GM20431 (cell line): ENCODE measurements at regions not wholly inside any gene's neighbourhood (a gene's known extent, or its start where the extent isn't known, plus 50 kb on each side); places are given as distances from the start of the nearest gene placed in this dataset.

Experiments
- in situ Hi-C: fragments of 300-500 bp; cut with MseI, MboI; formaldehyde crosslinking; loops from one replicate; pipeline ENCODE4 v1.15.0; 2020; ENCODE audit warnings: low sequenced_read_pairs; ENCODE audit not compliant: unreplicated experiment

- in situ Hi-C loops: no loop called here
Measured at GRCh38 chr6:137602313-137603197, 108.4 kb upstream of the OLIG3 start.

- in situ Hi-C loops: no loop called here
Measured at GRCh38 chr6:137610702-137611101, 116.5 kb upstream of the OLIG3 start.

GRCh38 chr6:137623293-137623692, 129.1 kb upstream of the OLIG3 start:
- in situ Hi-C loops: no loop called here

GRCh38 chr6:137625100-137625661, 131.0 kb upstream of the OLIG3 start:
- in situ Hi-C loops: loop anchor here (25.0 kb wide), 1 partner anchor 538 kb away; no protein-coding TSS in a partner anchor

GRCh38 chr6:137625808-137626207, 131.6 kb upstream of the OLIG3 start:
- in situ Hi-C loops: loop anchor here (25.0 kb wide), 1 partner anchor 539 kb away; no protein-coding TSS in a partner anchor

GRCh38 chr6:137630666-137631065, 136.5 kb upstream of the OLIG3 start:
- in situ Hi-C loops: loop anchor here (25.0 kb wide), 1 partner anchor 543 kb away; no protein-coding TSS in a partner anchor

GRCh38 chr6:137631323-137631722, 137.1 kb upstream of the OLIG3 start:
- in situ Hi-C loops: loop anchor here (25.0 kb wide), 1 partner anchor 544 kb away; no protein-coding TSS in a partner anchor

- in situ Hi-C loops: loop anchor here (25.0 kb wide), 1 partner anchor 547 kb away; no protein-coding TSS in a partner anchor
Measured at GRCh38 chr6:137634177-137634576, 140.0 kb upstream of the OLIG3 start.

GRCh38 chr6:137637121-137637520, 142.9 kb upstream of the OLIG3 start:
- in situ Hi-C loops: loop anchor here (25.0 kb wide), 1 partner anchor 550 kb away; no protein-coding TSS in a partner anchor

- in situ Hi-C loops: loop anchor here (25.0 kb wide), 1 partner anchor 552 kb away; no protein-coding TSS in a partner anchor
Measured at GRCh38 chr6:137638926-137639706, 144.9 kb upstream of the OLIG3 start.

- in situ Hi-C loops: loop anchor here (25.0 kb wide), 1 partner anchor 553 kb away; no protein-coding TSS in a partner anchor
Measured at GRCh38 chr6:137640086-137640485, 145.9 kb upstream of the OLIG3 start.

- in situ Hi-C loops: loop anchor here (25.0 kb wide), 1 partner anchor 554 kb away; no protein-coding TSS in a partner anchor
Measured at GRCh38 chr6:137641474-137642077, 147.4 kb upstream of the OLIG3 start.

GRCh38 chr6:137643210-137643609, 149.0 kb upstream of the OLIG3 start:
- in situ Hi-C loops: loop anchor here (25.0 kb wide), 1 partner anchor 556 kb away; no protein-coding TSS in a partner anchor

GRCh38 chr6:137643644-137644043, 149.4 kb upstream of the OLIG3 start:
- in situ Hi-C loops: loop anchor here (25.0 kb wide), 1 partner anchor 556 kb away; no protein-coding TSS in a partner anchor

- in situ Hi-C loops: loop anchor here (25.0 kb wide), 1 partner anchor 559 kb away; no protein-coding TSS in a partner anchor
Measured at GRCh38 chr6:137645850-137646249, 151.7 kb upstream of the OLIG3 start.

GRCh38 chr6:137646484-137646883, 152.3 kb upstream of the OLIG3 start:
- in situ Hi-C loops: loop anchor here (25.0 kb wide), 1 partner anchor 559 kb away; no protein-coding TSS in a partner anchor

- in situ Hi-C loops: loop anchor here (25.0 kb wide), 1 partner anchor 561 kb away; no protein-coding TSS in a partner anchor
Measured at GRCh38 chr6:137647762-137648447, 153.7 kb upstream of the OLIG3 start.

GRCh38 chr6:137650720-137651119, 156.5 kb upstream of the OLIG3 start:
- in situ Hi-C loops: no loop called here

GRCh38 chr6:137651178-137651577, 157.0 kb upstream of the OLIG3 start:
- in situ Hi-C loops: no loop called here
